ENCODE measurements at regions not wholly inside any gene's neighbourhood (a gene's known extent, or its start where the extent isn't known, plus 50 kb on each side); places are given as distances from the start of the nearest gene placed in this dataset.

DNA sequence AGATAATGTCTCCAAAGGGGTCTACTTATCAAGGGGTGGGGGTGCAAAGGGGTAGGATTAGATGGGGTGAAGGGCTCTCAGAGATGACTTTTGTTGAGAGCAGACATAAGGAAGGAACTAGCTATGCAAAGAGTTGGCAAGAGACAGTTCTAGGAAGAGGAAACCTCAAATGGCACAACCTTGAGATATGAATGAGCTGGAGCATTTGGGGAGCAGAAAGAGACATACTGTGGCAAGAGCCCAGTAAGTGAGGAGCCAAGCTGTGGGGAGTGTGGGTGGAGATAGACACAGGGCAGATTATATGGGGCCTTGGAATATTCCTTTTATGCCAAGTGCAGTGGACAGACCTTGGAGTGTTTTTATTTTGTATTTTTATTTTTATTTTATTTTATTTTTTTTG is 84.8 kb upstream of the BTG3 start:
- TF ChIP-seq POLR2AphosphoS5 (IDR thresholded peaks at IDR 0.05; ENCODE audit: low read depth) (no peak), GABPA (IDR thresholded peaks at IDR 0.05; ENCODE audit: low read depth) (no peak), SPI1 (IDR thresholded peaks at IDR 0.05; ENCODE audit: borderline replicate concordance, low read depth) (no peak)
- TF ChIP-seq, protein P1, sequence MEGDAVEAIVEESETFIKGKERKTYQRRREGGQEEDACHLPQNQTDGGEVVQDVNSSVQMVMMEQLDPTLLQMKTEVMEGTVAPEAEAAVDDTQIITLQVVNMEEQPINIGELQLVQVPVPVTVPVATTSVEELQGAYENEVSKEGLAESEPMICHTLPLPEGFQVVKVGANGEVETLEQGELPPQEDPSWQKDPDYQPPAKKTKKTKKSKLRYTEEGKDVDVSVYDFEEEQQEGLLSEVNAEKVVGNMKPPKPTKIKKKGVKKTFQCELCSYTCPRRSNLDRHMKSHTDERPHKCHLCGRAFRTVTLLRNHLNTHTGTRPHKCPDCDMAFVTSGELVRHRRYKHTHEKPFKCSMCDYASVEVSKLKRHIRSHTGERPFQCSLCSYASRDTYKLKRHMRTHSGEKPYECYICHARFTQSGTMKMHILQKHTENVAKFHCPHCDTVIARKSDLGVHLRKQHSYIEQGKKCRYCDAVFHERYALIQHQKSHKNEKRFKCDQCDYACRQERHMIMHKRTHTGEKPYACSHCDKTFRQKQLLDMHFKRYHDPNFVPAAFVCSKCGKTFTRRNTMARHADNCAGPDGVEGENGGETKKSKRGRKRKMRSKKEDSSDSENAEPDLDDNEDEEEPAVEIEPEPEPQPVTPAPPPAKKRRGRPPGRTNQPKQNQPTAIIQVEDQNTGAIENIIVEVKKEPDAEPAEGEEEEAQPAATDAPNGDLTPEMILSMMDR (IDR thresholded peaks at IDR 0.05; ENCODE audit: insufficient read depth, low read length), result no peak
- TF ChIP-seq, protein P2, sequence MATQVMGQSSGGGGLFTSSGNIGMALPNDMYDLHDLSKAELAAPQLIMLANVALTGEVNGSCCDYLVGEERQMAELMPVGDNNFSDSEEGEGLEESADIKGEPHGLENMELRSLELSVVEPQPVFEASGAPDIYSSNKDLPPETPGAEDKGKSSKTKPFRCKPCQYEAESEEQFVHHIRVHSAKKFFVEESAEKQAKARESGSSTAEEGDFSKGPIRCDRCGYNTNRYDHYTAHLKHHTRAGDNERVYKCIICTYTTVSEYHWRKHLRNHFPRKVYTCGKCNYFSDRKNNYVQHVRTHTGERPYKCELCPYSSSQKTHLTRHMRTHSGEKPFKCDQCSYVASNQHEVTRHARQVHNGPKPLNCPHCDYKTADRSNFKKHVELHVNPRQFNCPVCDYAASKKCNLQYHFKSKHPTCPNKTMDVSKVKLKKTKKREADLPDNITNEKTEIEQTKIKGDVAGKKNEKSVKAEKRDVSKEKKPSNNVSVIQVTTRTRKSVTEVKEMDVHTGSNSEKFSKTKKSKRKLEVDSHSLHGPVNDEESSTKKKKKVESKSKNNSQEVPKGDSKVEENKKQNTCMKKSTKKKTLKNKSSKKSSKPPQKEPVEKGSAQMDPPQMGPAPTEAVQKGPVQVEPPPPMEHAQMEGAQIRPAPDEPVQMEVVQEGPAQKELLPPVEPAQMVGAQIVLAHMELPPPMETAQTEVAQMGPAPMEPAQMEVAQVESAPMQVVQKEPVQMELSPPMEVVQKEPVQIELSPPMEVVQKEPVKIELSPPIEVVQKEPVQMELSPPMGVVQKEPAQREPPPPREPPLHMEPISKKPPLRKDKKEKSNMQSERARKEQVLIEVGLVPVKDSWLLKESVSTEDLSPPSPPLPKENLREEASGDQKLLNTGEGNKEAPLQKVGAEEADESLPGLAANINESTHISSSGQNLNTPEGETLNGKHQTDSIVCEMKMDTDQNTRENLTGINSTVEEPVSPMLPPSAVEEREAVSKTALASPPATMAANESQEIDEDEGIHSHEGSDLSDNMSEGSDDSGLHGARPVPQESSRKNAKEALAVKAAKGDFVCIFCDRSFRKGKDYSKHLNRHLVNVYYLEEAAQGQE (IDR thresholded peaks at IDR 0.05; ENCODE audit: insufficient replicate concordance, low read depth), result no peak
